Dendritic cell treated with granulocyte-macrophage colony-stimulating factor and Interleukin-4, amounts not matched to agents 40 ng/mL and 50 ng/mL, for 4 days (primary cell): ENCODE measurements at regions not wholly inside any gene's neighbourhood (a gene's known extent, or its start where the extent isn't known, plus 50 kb on each side); places are given as distances from the start of the nearest gene placed in this dataset.
"Not testable (repeated sequence)": the region's sequence is repeated elsewhere in the genome, so short reads cannot be mapped to it uniquely, and the experiment has no call there.

Experiments used
- H3K27ac Mint-ChIP-seq: one replicate; pipeline ENCODE4 v1.8.0; 2022; ENCODE audit warnings: mild to moderate bottlenecking, mixed read lengths
- H3K27me3 Mint-ChIP-seq: one replicate; pipeline ENCODE4 v1.8.0; 2022; ENCODE audit warnings: mild to moderate bottlenecking, mixed read lengths
- H3K36me3 Mint-ChIP-seq: one replicate; pipeline ENCODE4 v1.8.0; 2022; ENCODE audit warnings: low read depth, mixed read lengths
- H3K4me1 Mint-ChIP-seq: one replicate; pipeline ENCODE4 v1.8.0; 2022; ENCODE audit warnings: low read depth, mixed read lengths
- H3K4me3 Mint-ChIP-seq: one replicate; pipeline ENCODE4 v1.8.0; 2022; ENCODE audit warnings: mild to moderate bottlenecking, moderate library complexity, mixed read lengths
- H3K9me3 Mint-ChIP-seq: one replicate; pipeline ENCODE4 v1.8.0; 2022; ENCODE audit warnings: mixed read lengths
- intact Hi-C: fragments of 100-400 bp; cut with micrococcal nuclease; formaldehyde crosslinking; loops from one replicate; pipeline ENCODE4 v1.15.0; 2022

DNA sequence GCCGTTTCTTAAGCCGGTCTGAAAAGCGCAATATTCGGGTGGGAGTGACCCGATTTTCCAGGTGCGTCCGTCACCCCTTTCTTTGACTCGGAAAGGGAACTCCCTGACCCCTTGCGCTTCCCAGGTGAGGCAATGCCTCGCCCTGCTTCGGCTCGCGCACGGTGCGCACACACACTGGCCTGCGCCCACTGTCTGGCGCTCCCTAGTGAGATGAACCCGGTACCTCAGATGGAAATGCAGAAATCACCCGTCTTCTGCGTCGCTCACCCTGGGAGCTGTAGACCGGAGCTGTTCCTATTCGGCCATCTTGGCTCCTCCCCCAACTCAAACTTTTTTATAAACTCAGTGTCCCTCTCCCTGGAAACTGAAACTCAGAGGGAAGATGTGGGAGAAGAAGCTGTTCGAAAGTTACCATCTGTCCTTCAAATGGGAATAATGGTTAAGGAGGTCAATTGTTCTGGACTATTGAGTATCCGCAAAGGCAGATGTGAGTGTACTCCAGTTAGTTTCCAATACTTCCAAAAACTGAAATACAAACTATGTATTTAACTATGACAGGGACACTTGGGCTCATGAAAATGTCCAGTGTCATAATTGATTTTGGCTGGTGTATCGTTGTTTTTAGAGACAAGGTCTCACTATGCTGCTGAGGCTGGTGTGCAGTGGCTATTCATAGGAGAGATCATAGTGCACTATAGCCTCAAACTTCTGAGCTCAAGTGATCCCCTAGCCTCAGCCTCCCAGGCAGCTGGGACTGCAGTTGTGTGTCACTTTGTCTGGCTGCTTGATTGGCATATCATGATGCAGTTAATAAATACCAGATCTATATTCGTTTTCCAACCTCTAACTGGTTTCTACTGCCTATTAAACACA is 67.8 kb upstream of the OSBPL3 start:
- intact Hi-C loops, H3K27ac Mint-ChIP-seq, H3K4me3 Mint-ChIP-seq: not testable (repeated sequence)

DNA sequence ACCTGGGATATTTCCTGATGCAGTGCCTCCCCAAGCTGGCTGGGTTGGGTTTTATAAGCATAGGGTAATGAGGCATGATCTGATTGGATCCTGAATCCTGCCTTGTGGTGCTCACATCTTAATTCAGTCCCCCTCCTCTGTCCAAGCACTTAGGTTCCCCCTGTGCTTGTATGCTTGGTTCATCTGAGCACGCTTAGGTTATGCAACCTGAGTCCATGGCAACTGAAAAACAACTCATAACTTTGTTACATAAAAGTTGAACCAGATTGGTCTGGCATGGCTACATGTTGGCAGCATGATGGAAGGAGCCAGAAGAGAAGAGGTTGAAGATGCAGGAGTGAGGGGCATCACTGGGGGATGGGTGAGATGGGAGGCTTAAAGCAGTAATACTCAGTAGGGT is 57.3 kb upstream of the OSBPL3 start:
- Mint-ChIP-seq H3K9me3 (peaks cover 14% of the 10 kb centered on the region), H3K27me3 (peaks cover 3% of the 10 kb centered on the region), H3K36me3 (no peaks in the 10 kb centered on the region), H3K27ac (no peak overlapping the region), H3K4me3 (no peak overlapping the region), H3K4me1 (no peaks in the 10 kb centered on the region)
- intact Hi-C loops, result no loop called here

More for the DNA sequence above, 67.8 kb upstream of the OSBPL3 start:
- H3K9me3 Mint-ChIP-seq, H3K27me3 Mint-ChIP-seq, H3K4me1 Mint-ChIP-seq, H3K36me3 Mint-ChIP-seq: not testable (repeated sequence)

DNA sequence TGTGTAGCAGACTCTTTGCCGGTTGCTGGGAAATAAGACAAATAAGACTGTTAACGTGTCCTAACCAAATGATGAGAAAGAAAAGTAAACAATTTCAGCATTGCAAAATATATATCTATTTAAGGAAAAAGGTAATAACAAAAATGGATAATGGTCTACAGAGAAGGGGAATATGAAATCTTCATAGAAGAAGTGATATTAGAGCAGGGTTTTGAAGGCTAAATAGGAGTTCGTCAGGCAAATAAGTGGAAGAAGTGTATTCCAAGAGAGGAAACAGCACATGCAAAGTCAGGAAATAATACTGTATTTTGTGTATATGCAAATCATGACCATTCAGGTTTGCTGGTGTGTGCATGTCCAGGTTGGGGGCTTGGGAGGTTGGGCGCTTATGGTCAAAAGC is 55.3 kb upstream of the OSBPL3 start:
- Mint-ChIP-seq H3K27me3 (peaks cover 3% of the 10 kb centered on the region), H3K4me1 (no peaks in the 10 kb centered on the region), H3K4me3 (no peak overlapping the region), H3K36me3 (no peaks in the 10 kb centered on the region), H3K27ac (no peak overlapping the region), H3K9me3 (peaks cover 14% of the 10 kb centered on the region)
- intact Hi-C loops, result no loop called here

DNA sequence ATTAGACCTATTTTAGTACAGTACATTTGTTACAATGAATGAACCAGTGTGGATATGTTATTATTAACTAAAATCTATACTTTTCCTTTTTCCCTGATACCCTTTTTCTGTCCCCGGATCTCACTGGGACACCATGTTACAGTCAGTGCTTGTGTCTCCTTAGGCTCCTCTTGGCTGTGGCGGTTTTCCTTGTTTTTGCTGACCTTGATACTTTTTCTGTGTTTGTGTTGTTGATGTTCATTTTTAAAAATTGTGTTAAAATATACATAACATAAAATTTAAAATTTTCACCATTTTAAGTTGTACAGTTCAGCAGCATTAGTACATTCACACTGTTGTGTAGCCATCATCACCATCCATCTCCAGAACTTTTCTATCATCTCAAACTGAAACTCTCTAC is 54.2 kb upstream of the OSBPL3 start:
- Mint-ChIP-seq H3K27ac (no peak overlapping the region), H3K4me1 (no peaks in the 10 kb centered on the region), H3K36me3 (no peaks in the 10 kb centered on the region), H3K9me3 (peaks cover 14% of the 10 kb centered on the region), H3K27me3 (peaks cover 3% of the 10 kb centered on the region), H3K4me3 (no peak overlapping the region)
- intact Hi-C loops, result no loop called here

DNA sequence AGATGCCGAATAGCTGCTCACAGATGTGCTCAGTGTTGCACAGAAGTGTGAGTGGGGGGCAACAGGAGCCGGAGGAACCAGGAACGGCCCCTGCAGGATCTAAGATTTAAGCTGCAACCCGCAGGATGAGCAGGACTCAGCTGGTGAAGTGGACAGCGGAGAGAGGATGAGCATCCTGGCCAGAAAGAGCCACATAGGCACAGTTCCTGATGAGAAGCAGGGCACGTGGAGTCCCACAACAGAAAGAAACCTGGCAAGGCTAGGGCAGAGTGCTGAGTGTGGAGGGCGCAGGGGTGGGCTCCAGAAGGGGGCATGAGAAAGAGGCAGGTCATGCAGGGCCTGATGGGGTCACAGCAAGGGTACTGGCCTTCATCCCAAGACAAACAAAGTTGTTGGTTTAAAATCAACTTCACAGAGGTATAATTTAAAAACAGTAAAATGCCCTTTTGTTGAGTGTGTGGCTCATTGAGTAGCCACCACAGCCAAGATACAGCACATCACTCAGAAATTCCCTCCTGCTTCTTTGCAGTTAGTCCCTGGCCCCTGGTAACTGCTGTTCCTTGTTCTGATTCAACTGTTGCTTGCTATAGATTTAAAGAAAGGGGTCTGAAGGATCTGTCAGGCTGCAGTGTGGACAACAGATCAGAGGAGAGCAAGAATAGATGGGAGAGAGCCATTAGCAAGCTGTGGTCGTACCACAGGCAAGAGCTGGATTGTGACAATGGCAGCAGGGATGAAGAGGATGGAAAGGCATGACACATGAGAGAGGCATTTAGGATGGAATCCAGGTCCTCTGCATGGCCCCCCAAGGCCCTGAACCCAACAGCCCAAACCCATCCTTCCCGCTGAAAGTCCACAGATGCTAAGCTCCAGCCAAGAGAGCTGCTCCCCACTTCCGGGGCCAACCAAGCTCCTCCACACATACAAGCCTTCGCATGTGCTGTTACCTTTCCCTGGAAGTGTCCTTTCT is 53.1 kb upstream of the OSBPL3 start:
- no peaks in the 10 kb centered on the region for H3K4me1 Mint-ChIP-seq
- H3K27me3 Mint-ChIP-seq, result peaks cover 3% of the 10 kb centered on the region
- intact Hi-C loops, result no loop called here
- peaks cover 14% of the 10 kb centered on the region for H3K9me3 Mint-ChIP-seq
- no peak overlapping the region for H3K4me3 Mint-ChIP-seq
- H3K27ac Mint-ChIP-seq, result no peak overlapping the region
- H3K36me3 Mint-ChIP-seq, result no peaks in the 10 kb centered on the region

DNA sequence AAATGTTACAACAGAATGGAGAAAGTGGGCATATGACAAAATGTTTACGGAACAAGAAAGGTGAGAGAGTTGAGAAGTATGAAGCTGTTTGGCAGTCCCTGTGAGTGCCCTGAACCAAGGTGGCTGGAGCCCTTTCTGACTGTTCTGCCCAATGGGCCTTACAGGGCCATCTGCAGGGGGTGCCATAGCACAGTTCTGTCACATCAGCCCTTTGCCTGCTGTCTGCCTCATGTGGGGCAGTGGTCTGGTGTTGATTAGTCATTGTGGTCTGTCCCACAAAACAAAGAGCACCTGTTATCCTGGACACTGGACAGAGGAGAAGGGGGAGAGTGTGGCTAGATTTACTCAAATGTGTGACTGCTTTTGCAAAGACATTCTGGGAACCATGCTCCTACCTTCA is 51.5 kb upstream of the OSBPL3 start:
- no peaks in the 10 kb centered on the region for H3K36me3 Mint-ChIP-seq
- no peaks in the 10 kb centered on the region for H3K4me1 Mint-ChIP-seq
- peaks cover 3% of the 10 kb centered on the region for H3K27me3 Mint-ChIP-seq
- H3K27ac Mint-ChIP-seq, result no peak overlapping the region
- intact Hi-C loops, result no loop called here
- H3K9me3 Mint-ChIP-seq, result peaks cover 9% of the 10 kb centered on the region
- no peak overlapping the region for H3K4me3 Mint-ChIP-seq

DNA sequence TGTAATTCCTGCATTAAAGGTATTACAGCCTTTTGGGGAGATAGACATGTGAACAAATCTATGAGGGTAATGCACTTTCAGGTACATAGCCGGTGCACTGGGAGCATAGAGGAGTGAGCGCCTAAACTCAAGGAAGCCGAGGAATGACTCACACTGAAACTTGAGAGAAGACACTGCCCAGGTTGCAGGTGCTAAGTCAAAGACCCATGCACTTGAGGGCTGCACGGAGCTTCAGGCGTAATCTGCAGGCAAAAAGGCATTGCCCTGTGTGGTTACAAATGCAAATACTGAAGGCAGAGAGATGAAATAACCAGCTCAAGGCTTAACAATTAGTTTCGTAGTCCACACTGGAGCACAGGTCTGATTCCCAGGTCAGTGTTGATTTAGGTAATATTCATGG is 51.0 kb upstream of the OSBPL3 start:
- Mint-ChIP-seq H3K36me3 (no peaks in the 10 kb centered on the region), H3K27me3 (peaks cover 3% of the 10 kb centered on the region), H3K27ac (no peak overlapping the region), H3K4me3 (no peak overlapping the region), H3K9me3 (peaks cover 5% of the 10 kb centered on the region), H3K4me1 (no peaks in the 10 kb centered on the region)
- intact Hi-C loops, result no loop called here
